ENCODE measurements at regions not wholly inside any gene's neighbourhood (a gene's known extent, or its start where the extent isn't known, plus 50 kb on each side); places are given as distances from the start of the nearest gene placed in this dataset.

- TF ChIP-seq, protein P1, sequence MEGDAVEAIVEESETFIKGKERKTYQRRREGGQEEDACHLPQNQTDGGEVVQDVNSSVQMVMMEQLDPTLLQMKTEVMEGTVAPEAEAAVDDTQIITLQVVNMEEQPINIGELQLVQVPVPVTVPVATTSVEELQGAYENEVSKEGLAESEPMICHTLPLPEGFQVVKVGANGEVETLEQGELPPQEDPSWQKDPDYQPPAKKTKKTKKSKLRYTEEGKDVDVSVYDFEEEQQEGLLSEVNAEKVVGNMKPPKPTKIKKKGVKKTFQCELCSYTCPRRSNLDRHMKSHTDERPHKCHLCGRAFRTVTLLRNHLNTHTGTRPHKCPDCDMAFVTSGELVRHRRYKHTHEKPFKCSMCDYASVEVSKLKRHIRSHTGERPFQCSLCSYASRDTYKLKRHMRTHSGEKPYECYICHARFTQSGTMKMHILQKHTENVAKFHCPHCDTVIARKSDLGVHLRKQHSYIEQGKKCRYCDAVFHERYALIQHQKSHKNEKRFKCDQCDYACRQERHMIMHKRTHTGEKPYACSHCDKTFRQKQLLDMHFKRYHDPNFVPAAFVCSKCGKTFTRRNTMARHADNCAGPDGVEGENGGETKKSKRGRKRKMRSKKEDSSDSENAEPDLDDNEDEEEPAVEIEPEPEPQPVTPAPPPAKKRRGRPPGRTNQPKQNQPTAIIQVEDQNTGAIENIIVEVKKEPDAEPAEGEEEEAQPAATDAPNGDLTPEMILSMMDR (IDR thresholded peaks at IDR 0.05) = no peak
- no peak for TF ChIP-seq POLR2A (IDR thresholded peaks at IDR 0.05)
Observed at GRCh38 chr9:86676396-86676795, 270.9 kb downstream of the GAS1 start.
